Breast epithelium (tissue), 3 donors: ENCODE measurements at regions not wholly inside any gene's neighbourhood (a gene's known extent, or its start where the extent isn't known, plus 50 kb on each side); places are given as distances from the start of the nearest gene placed in this dataset.

ENCODE experiments used
- POLR2A ChIP-seq: fragments of 450-650 bp; IDR thresholded peaks from one replicate; pipeline ENCODE4 v1.6.1; 2016; ENCODE audit warnings: antibody characterized with exemption, mild to moderate bottlenecking, moderate library complexity
- POLR2AphosphoS5 ChIP-seq, 3 donors: sonication (generic); formaldehyde crosslinking; IDR thresholded peaks; one replicate each; pipeline ENCODE4 v1.6.1; 2017; ENCODE audit warnings: antibody characterized with exemption in 3 of 3
- TF ChIP-seq, protein P1 (sequence below), 3 donors: fragments of 450-650 bp; IDR thresholded peaks; one replicate each; pipeline ENCODE4 v1.5.1; 2016 to 2017; ENCODE audit warnings: antibody characterized with exemption in 3 of 3, mild to moderate bottlenecking in 3 of 3, moderate library complexity in 3 of 3

DNA sequence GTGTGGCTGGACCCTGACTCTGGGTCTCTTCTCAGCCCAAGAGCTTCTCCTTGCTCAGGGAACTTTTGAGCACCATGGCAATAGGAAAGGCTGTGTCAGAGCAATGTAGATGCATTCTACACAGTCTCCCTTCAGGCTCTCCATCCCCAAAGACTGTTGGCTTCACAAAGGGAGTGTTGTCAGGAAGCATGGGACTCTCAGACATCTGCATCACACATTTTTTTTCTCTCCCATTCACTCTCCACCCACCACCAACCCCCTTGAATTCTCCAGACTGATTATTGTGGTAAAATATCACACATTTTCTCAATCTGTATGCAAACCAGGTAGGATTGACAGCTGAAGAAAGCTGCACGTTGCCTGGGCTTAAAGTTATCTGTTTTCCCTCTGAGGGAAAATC is 105.4 kb upstream of the WARS2 start:
- TF ChIP-seq, protein P1, sequence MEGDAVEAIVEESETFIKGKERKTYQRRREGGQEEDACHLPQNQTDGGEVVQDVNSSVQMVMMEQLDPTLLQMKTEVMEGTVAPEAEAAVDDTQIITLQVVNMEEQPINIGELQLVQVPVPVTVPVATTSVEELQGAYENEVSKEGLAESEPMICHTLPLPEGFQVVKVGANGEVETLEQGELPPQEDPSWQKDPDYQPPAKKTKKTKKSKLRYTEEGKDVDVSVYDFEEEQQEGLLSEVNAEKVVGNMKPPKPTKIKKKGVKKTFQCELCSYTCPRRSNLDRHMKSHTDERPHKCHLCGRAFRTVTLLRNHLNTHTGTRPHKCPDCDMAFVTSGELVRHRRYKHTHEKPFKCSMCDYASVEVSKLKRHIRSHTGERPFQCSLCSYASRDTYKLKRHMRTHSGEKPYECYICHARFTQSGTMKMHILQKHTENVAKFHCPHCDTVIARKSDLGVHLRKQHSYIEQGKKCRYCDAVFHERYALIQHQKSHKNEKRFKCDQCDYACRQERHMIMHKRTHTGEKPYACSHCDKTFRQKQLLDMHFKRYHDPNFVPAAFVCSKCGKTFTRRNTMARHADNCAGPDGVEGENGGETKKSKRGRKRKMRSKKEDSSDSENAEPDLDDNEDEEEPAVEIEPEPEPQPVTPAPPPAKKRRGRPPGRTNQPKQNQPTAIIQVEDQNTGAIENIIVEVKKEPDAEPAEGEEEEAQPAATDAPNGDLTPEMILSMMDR (IDR thresholded peaks at IDR 0.05): no peak
- TF ChIP-seq POLR2A (no peak), POLR2AphosphoS5 (IDR thresholded peaks at IDR 0.05) (no peak)
